HCT116 (cell line): ENCODE measurements at regions not wholly inside any gene's neighbourhood (a gene's known extent, or its start where the extent isn't known, plus 50 kb on each side); places are given as distances from the start of the nearest gene placed in this dataset.

Experiments used
- CBX3 ChIP-seq: IDR thresholded peaks from 2 replicates; pipeline ENCODE4 v1.6.1; 2012; ENCODE audit warnings: low read depth
- EGR1 ChIP-seq: IDR thresholded peaks from 2 replicates; pipeline ENCODE4 v1.6.1; 2012; ENCODE audit warnings: low read depth
- ELF1 ChIP-seq: IDR thresholded peaks from 2 replicates; pipeline ENCODE4 v1.6.1; 2012; ENCODE audit warnings: low read depth, borderline replicate concordance
- POLR2AphosphoS5 ChIP-seq: IDR thresholded peaks from 2 replicates; pipeline ENCODE4 v1.6.1; 2011; ENCODE audit warnings: mild to moderate bottlenecking, low read depth, low read length, moderate library complexity
- RAD21 ChIP-seq: IDR thresholded peaks from 2 replicates; pipeline ENCODE4 v1.6.1; 2012; ENCODE audit warnings: low read depth, mild to moderate bottlenecking
- SIN3A ChIP-seq: IDR thresholded peaks from 2 replicates; pipeline ENCODE4 v1.6.1; 2012; ENCODE audit warnings: low read depth
- SP1 ChIP-seq: IDR thresholded peaks from 2 replicates; pipeline ENCODE4 v1.6.1; 2012; ENCODE audit warnings: low read depth
- ZFX ChIP-seq: fragments of 450-650 bp; IDR thresholded peaks from 2 replicates; pipeline ENCODE4 v1.6.1; 2017
- TF ChIP-seq, protein P1 (sequence below): IDR thresholded peaks from 2 replicates; pipeline ENCODE4 v1.6.1; 2011; ENCODE audit warnings: mild to moderate bottlenecking, low read length, moderate library complexity; ENCODE audit not compliant: insufficient replicate concordance; ENCODE audit errors: extremely low read depth
- TF ChIP-seq, protein P2 (sequence below), 3 experiments: fragments of 200-600 bp in 1 of 3; sonication (generic) in 1 of 3; IDR thresholded peaks in 2 of 3; conservative IDR thresholded peaks in 1 of 3; 2 replicates each; pipeline ENCODE4 v1.5.1; 2012 to 2017; ENCODE audit warnings: low read depth in 2 of 3, low read length in 2 of 3, antibody characterized with exemption in 1 of 3, borderline replicate concordance in 1 of 3, control low read depth in 1 of 3, mild to moderate bottlenecking in 1 of 3, mixed read lengths in 1 of 3, mixed run types in 1 of 3, moderate library complexity in 1 of 3; ENCODE audit not compliant: insufficient read depth in 1 of 3
- TF ChIP-seq, protein P3 (sequence below): IDR thresholded peaks from 2 replicates; pipeline ENCODE4 v1.6.1; 2012; ENCODE audit warnings: low read depth
- TF ChIP-seq, protein P4 (sequence below): IDR thresholded peaks from 2 replicates; pipeline ENCODE4 v1.6.1; 2012

DNA sequence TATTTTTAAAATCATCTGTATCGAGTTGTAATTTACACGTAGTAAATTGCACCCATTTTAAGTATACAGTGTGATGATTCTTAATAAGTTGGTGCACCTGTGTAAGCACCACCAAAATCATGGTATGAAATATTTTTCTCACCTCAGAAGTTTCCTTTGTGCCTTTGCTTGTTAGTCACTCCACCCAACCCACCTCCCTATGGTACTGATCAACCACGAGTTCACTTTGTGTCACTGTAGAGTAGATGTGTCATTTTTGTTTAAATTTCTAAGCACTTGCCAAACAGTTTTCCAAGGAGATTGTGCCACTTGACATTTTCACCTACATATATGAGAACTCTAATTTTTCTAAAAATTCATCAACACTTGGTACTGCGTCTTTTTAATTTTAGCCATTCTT, 806.5 kb downstream of the TLR4 start:
- no peak for TF ChIP-seq POLR2AphosphoS5
- TF ChIP-seq, protein P1, sequence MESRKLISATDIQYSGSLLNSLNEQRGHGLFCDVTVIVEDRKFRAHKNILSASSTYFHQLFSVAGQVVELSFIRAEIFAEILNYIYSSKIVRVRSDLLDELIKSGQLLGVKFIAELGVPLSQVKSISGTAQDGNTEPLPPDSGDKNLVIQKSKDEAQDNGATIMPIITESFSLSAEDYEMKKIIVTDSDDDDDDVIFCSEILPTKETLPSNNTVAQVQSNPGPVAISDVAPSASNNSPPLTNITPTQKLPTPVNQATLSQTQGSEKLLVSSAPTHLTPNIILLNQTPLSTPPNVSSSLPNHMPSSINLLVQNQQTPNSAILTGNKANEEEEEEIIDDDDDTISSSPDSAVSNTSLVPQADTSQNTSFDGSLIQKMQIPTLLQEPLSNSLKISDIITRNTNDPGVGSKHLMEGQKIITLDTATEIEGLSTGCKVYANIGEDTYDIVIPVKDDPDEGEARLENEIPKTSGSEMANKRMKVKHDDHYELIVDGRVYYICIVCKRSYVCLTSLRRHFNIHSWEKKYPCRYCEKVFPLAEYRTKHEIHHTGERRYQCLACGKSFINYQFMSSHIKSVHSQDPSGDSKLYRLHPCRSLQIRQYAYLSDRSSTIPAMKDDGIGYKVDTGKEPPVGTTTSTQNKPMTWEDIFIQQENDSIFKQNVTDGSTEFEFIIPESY, result no peak
- TF ChIP-seq EGR1, result no peak
- TF ChIP-seq, protein P2, sequence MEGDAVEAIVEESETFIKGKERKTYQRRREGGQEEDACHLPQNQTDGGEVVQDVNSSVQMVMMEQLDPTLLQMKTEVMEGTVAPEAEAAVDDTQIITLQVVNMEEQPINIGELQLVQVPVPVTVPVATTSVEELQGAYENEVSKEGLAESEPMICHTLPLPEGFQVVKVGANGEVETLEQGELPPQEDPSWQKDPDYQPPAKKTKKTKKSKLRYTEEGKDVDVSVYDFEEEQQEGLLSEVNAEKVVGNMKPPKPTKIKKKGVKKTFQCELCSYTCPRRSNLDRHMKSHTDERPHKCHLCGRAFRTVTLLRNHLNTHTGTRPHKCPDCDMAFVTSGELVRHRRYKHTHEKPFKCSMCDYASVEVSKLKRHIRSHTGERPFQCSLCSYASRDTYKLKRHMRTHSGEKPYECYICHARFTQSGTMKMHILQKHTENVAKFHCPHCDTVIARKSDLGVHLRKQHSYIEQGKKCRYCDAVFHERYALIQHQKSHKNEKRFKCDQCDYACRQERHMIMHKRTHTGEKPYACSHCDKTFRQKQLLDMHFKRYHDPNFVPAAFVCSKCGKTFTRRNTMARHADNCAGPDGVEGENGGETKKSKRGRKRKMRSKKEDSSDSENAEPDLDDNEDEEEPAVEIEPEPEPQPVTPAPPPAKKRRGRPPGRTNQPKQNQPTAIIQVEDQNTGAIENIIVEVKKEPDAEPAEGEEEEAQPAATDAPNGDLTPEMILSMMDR (IDR thresholded peaks at IDR 0.05 in 2 of 3, conservative IDR thresholded peaks at IDR 0.05 in 1 of 3; ENCODE audit: borderline replicate concordance in 1 of 3, insufficient read depth in 1 of 3, low read depth in 2 of 3, low read length in 2 of 3), result no peak
- TF ChIP-seq ELF1, result no peak
- TF ChIP-seq SP1, result no peak
- TF ChIP-seq SIN3A, result no peak
- TF ChIP-seq, protein P3, sequence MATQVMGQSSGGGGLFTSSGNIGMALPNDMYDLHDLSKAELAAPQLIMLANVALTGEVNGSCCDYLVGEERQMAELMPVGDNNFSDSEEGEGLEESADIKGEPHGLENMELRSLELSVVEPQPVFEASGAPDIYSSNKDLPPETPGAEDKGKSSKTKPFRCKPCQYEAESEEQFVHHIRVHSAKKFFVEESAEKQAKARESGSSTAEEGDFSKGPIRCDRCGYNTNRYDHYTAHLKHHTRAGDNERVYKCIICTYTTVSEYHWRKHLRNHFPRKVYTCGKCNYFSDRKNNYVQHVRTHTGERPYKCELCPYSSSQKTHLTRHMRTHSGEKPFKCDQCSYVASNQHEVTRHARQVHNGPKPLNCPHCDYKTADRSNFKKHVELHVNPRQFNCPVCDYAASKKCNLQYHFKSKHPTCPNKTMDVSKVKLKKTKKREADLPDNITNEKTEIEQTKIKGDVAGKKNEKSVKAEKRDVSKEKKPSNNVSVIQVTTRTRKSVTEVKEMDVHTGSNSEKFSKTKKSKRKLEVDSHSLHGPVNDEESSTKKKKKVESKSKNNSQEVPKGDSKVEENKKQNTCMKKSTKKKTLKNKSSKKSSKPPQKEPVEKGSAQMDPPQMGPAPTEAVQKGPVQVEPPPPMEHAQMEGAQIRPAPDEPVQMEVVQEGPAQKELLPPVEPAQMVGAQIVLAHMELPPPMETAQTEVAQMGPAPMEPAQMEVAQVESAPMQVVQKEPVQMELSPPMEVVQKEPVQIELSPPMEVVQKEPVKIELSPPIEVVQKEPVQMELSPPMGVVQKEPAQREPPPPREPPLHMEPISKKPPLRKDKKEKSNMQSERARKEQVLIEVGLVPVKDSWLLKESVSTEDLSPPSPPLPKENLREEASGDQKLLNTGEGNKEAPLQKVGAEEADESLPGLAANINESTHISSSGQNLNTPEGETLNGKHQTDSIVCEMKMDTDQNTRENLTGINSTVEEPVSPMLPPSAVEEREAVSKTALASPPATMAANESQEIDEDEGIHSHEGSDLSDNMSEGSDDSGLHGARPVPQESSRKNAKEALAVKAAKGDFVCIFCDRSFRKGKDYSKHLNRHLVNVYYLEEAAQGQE, result no peak
- TF ChIP-seq CBX3, result no peak
- no peak for TF ChIP-seq ZFX
- TF ChIP-seq, protein P4, sequence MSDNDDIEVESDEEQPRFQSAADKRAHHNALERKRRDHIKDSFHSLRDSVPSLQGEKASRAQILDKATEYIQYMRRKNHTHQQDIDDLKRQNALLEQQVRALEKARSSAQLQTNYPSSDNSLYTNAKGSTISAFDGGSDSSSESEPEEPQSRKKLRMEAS, result no peak
- no peak for TF ChIP-seq RAD21
